H1 (cell line): ENCODE measurements at regions not wholly inside any gene's neighbourhood (a gene's known extent, or its start where the extent isn't known, plus 50 kb on each side); places are given as distances from the start of the nearest gene placed in this dataset.

ENCODE experiments used
- CTCF ChIA-PET: fragments of 300-600 bp; sonication (Branson Sonifier 250); formaldehyde crosslinking; loops from one replicate; lab custom pipeline; 2021; ENCODE audit not compliant: partially characterized antibody; lab: Charles Lee
- POLR2A ChIA-PET: fragments of 300-600 bp; sonication (Branson Sonifier 250); formaldehyde crosslinking; loops from one replicate; lab custom pipeline; 2021; ENCODE audit warnings: inconsistent platforms; ENCODE audit not compliant: partially characterized antibody; lab: Charles Lee
- DNase-seq, 2 experiments: peaks; one replicate each; pipeline versions ENCODE4 v3.0.0 to v3.0.0-alpha.2; 2010 to 2022; ENCODE audit warnings: low spot score in 2 of 2, low read depth in 1 of 2, mixed read lengths in 1 of 2
- FAIRE-seq: peaks from 2 replicates; lab custom pipeline; 2011; peaks lifted over from hg19 to GRCh38; lab: Jason Lieb, UNC
- H2AFZ ChIP-seq: 2 replicates; pipeline ENCODE4 v1.8.1; 2012; ENCODE audit warnings: low read length, inconsistent platforms
- H2AK5ac ChIP-seq: 2 replicates; pipeline ENCODE4 v1.6.1; 2013; ENCODE audit warnings: low read depth, low read length
- H2BK120ac ChIP-seq: replicated peaks from 2 replicates; pipeline ENCODE3; 2013; ENCODE audit warnings: low read depth, low read length, inconsistent platforms
- H2BK12ac ChIP-seq: 2 replicates; pipeline ENCODE4 v1.6.1; 2013; ENCODE audit warnings: low read depth, low read length
- H2BK15ac ChIP-seq: 2 replicates; pipeline ENCODE4 v1.6.1; 2013; ENCODE audit warnings: low read length
- H2BK20ac ChIP-seq: 2 replicates; pipeline ENCODE4 v1.6.1; 2013; ENCODE audit warnings: low read length
- H2BK5ac ChIP-seq: 2 replicates; pipeline ENCODE4 v1.6.1; 2013; ENCODE audit warnings: low read depth, low read length
- H3K14ac ChIP-seq: 2 replicates; pipeline ENCODE4 v1.6.1; 2013; ENCODE audit warnings: inconsistent platforms; ENCODE audit not compliant: insufficient read length
- H3K18ac ChIP-seq: 2 replicates; pipeline ENCODE4 v1.6.1; 2013; ENCODE audit warnings: low read length; ENCODE audit errors: extremely low read depth
- H3K23ac ChIP-seq: 2 replicates; pipeline ENCODE4 v1.6.1; 2013; ENCODE audit warnings: inconsistent platforms; ENCODE audit not compliant: insufficient read length
- H3K23me2 ChIP-seq: 2 replicates; pipeline ENCODE4 v1.6.1; 2013; ENCODE audit warnings: low read depth, low read length
- H3K27ac ChIP-seq: 2 replicates; pipeline ENCODE4 v1.6.1; 2011; ENCODE audit warnings: low read depth, low read length, inconsistent platforms
- H3K27me3 ChIP-seq, 4 experiments: replicated peaks in 1 of 4; 1 replicate in 1 of 4; 2 replicates in 3 of 4; pipeline versions ENCODE4 v1.6.1 to v1.8.1; 2011 to 2013; ENCODE audit warnings: low read length in 3 of 4, mild to moderate bottlenecking in 3 of 4, inconsistent platforms in 2 of 4, mixed read lengths in 2 of 4, moderate library complexity in 1 of 4; ENCODE audit not compliant: control insufficient read depth in 3 of 4, insufficient read depth in 3 of 4; ENCODE audit errors: extremely low read depth in 1 of 4
- H3K36me3 ChIP-seq, 4 experiments: 2 replicates each; pipeline versions ENCODE4 v1.6.1 to v1.8.1; 2011 to 2013; ENCODE audit warnings: mild to moderate bottlenecking in 4 of 4, low read length in 3 of 4, moderate library complexity in 2 of 4, control low read depth in 1 of 4, inconsistent platforms in 1 of 4; ENCODE audit not compliant: insufficient read depth in 4 of 4, control insufficient read depth in 2 of 4
- H3K4ac ChIP-seq: replicated peaks from 2 replicates; pipeline ENCODE3; 2013; ENCODE audit warnings: low read length, low read depth, mixed read lengths, inconsistent platforms; ENCODE audit not compliant: insufficient read length
- H3K4me1 ChIP-seq, 4 experiments: replicated peaks in 1 of 4; 1 replicate in 1 of 4; 2 replicates in 3 of 4; pipeline versions ENCODE4 v1.6.1 to v1.8.1; 2011 to 2013; ENCODE audit warnings: low read length in 3 of 4, inconsistent platforms in 2 of 4, mixed read lengths in 1 of 4; ENCODE audit not compliant: insufficient read depth in 4 of 4, control insufficient read depth in 3 of 4
- H3K4me2 ChIP-seq, 2 experiments: 2 replicates each; pipeline versions ENCODE4 v1.6.1 to v1.8.1; 2011 to 2013; ENCODE audit warnings: low read depth in 2 of 2, low read length in 2 of 2, control low read depth in 1 of 2, inconsistent platforms in 1 of 2, mild to moderate bottlenecking in 1 of 2; ENCODE audit not compliant: insufficient read depth in 1 of 2
- H3K4me3 ChIP-seq, 4 experiments: fragments of 200-600, 300-600 bp in 1 of 4; sonication (generic), shearing (Covaris generic), sonication (Bioruptor Twin) in 1 of 4; 2 replicates each; pipeline versions ENCODE4 v1.5.1 to v1.8.1; 2011 to 2016; ENCODE audit warnings: low read length in 4 of 4, low read depth in 3 of 4, control low read depth in 2 of 4, inconsistent platforms in 2 of 4, mild to moderate bottlenecking in 2 of 4, mixed read lengths in 1 of 4, moderate library complexity in 1 of 4; ENCODE audit not compliant: insufficient read depth in 2 of 4; ENCODE audit errors: extremely low read depth in 1 of 4
- H3K56ac ChIP-seq: replicated peaks from 2 replicates; pipeline ENCODE3; 2013; ENCODE audit warnings: low read depth, mild to moderate bottlenecking, mixed read lengths, low read length, inconsistent platforms; ENCODE audit not compliant: insufficient read length
- H3K79me1 ChIP-seq: 2 replicates; pipeline ENCODE4 v1.6.1; 2013; ENCODE audit warnings: low read depth, low read length, control low read depth
- H3K79me2 ChIP-seq, 2 experiments: 2 replicates each; pipeline versions ENCODE4 v1.6.1 to v1.8.1; 2012 to 2013; ENCODE audit warnings: low read length in 2 of 2, mild to moderate bottlenecking in 2 of 2, inconsistent platforms in 1 of 2; ENCODE audit not compliant: insufficient read depth in 2 of 2, control insufficient read depth in 1 of 2
- H3K9ac ChIP-seq, 4 experiments: replicated peaks in 1 of 4; 1 replicate in 1 of 4; 2 replicates in 3 of 4; pipeline versions ENCODE4 v1.6.1 to v1.8.1; 2011 to 2013; ENCODE audit warnings: low read depth in 3 of 4, low read length in 3 of 4, control low read depth in 2 of 4, mild to moderate bottlenecking in 2 of 4, moderate library complexity in 2 of 4, inconsistent platforms in 1 of 4; ENCODE audit errors: extremely low read depth in 1 of 4
- H3K9me3 ChIP-seq, 2 experiments: 2 replicates each; pipeline versions ENCODE4 v1.6.1 to v1.8.1; 2012 to 2013; ENCODE audit warnings: mild to moderate bottlenecking in 2 of 2, moderate library complexity in 2 of 2, control low read depth in 1 of 2, inconsistent platforms in 1 of 2, low read depth in 1 of 2, low read length in 1 of 2, mixed read lengths in 1 of 2; ENCODE audit not compliant: insufficient read depth in 2 of 2
- H4K20me1 ChIP-seq, 2 experiments: replicated peaks in 1 of 2; 2 replicates each; pipeline versions ENCODE3 to v1.8.1; 2011 to 2013; ENCODE audit warnings: inconsistent platforms in 2 of 2, low read length in 2 of 2, mild to moderate bottlenecking in 1 of 2; ENCODE audit not compliant: insufficient read depth in 2 of 2, control insufficient read depth in 1 of 2
- H4K5ac ChIP-seq: 2 replicates; pipeline ENCODE4 v1.6.1; 2013; ENCODE audit warnings: low read length, low read depth, mixed read lengths, inconsistent platforms; ENCODE audit not compliant: insufficient read length
- H4K8ac ChIP-seq: 2 replicates; pipeline ENCODE4 v1.8.0; 2013; ENCODE audit warnings: mild to moderate bottlenecking, moderate library complexity, low read length, inconsistent platforms; ENCODE audit not compliant: insufficient read depth; ENCODE audit errors: extremely low read depth
- H4K91ac ChIP-seq: replicated peaks from 2 replicates; pipeline ENCODE3; 2013; ENCODE audit warnings: low read length, mixed read lengths, inconsistent platforms; ENCODE audit not compliant: insufficient read length
- FOSL1 ChIP-seq: IDR thresholded peaks from 2 replicates; pipeline ENCODE4 v1.6.1; 2011; ENCODE audit warnings: mild to moderate bottlenecking, low read depth, low read length, moderate library complexity; ENCODE audit not compliant: insufficient read depth
- NRF1 ChIP-seq: IDR thresholded peaks from 2 replicates; pipeline ENCODE4 v1.6.1; 2011; ENCODE audit warnings: mild to moderate bottlenecking, low read depth, low read length, improper control_type of control experiment
- RAD21 ChIP-seq, 2 experiments: IDR thresholded peaks in 1 of 2; conservative IDR thresholded peaks in 1 of 2; 2 replicates each; pipeline ENCODE4 v1.6.1; 2011; ENCODE audit warnings: low read depth in 2 of 2, low read length in 2 of 2, improper control_type of control experiment in 1 of 2, inconsistent platforms in 1 of 2, mild to moderate bottlenecking in 1 of 2, moderate library complexity in 1 of 2
- RXRA ChIP-seq: IDR thresholded peaks from 2 replicates; pipeline ENCODE4 v1.6.1; 2011; ENCODE audit warnings: low read depth, mild to moderate bottlenecking, low read length, moderate library complexity; ENCODE audit not compliant: insufficient read depth
- SUZ12 ChIP-seq: fragments of 200-600 bp; sonication (generic); IDR thresholded peaks from 2 replicates; pipeline ENCODE4 v1.6.1; 2012; ENCODE audit warnings: mild to moderate bottlenecking, inconsistent platforms, low read length, moderate library complexity, mixed read lengths
- WGBS, 2 experiments: shearing (Covaris generic) in 1 of 2; methylation state at CpG; one replicate each; pipeline versions ENCODE4 v1.1.6 to v1.1.7; 2013 to 2015; ENCODE audit warnings: low lambda C conversion rate in 2 of 2, mixed read lengths in 2 of 2, inconsistent platforms in 1 of 2, low coverage in 1 of 2, missing lambda C conversion rate in 1 of 2; ENCODE audit not compliant: insufficient replicate concordance in 2 of 2, insufficient coverage in 1 of 2, insufficient read length in 1 of 2; ENCODE audit errors: extremely low coverage in 1 of 2, missing lambda C conversion rate in 1 of 2; 5-methylcytosine and 5-hydroxymethylcytosine counted together

- ChIA-PET POLR2A (interaction anchor here (0.6 kb wide), 1 partner anchor 82 kb away, joined by 4 read pairs; no protein-coding TSS in a partner anchor), CTCF (no interaction called here)
- Histone ChIP-seq H3K9me3 (peaks cover 0 to 3% of the 10 kb centered on the region in 2 experiments; a peak in 1 of 4 replicates), H3K23me2 (no peaks in the 10 kb centered on the region; the same call in 1 of the 2 replicates), H3K36me3 (no peaks in the 10 kb centered on the region), H4K20me1 (no peaks in the 10 kb centered on the region), H3K23ac (no peak overlapping the region), H3K18ac (no peak overlapping the region), H3K4me3 (no peak overlapping the region), H3K14ac (no peak overlapping the region), H4K5ac (no peak overlapping the region), H3K56ac (no peak overlapping the region), H3K79me1 (no peaks in the 10 kb centered on the region), H2BK120ac (no peak overlapping the region), H2AK5ac (no peak overlapping the region), H3K27ac (no peak overlapping the region), H3K4ac (no peak overlapping the region), H2BK12ac (no peak overlapping the region), H4K91ac (no peak overlapping the region), H2BK20ac (no peak overlapping the region), H3K79me2 (no peaks in the 10 kb centered on the region), H3K9ac (no peak overlapping the region), H4K8ac (no peak overlapping the region), H2BK15ac (no peak overlapping the region), H3K27me3 (no peaks in the 10 kb centered on the region), H2AFZ (no peak overlapping the region), H3K4me1 (no peaks in the 10 kb centered on the region), H3K4me2 (no peak overlapping the region), H2BK5ac (no peak overlapping the region)
- DNase-seq (no peak), FAIRE-seq (no peak)
- WGBS, 2 experiments = 95% methylated on average over 2 of the region's 2 CpGs; no CpG with 5 or more reads in 1 of the 2 experiments
- TF ChIP-seq FOSL1 (no peak), RXRA (no peak), SUZ12 (no peak), RAD21 (IDR thresholded peaks at IDR 0.05 in 1 of 2, conservative IDR thresholded peaks at IDR 0.05 in 1 of 2; ENCODE audit: low read depth in 2 of 2, low read length in 2 of 2) (no peak), NRF1 (no peak)
These were observed 959.2 kb upstream of the SEMA6A start for GRCh38 chr5:117533792-117534191.
